ENCODE measurements at regions not wholly inside any gene's neighbourhood (a gene's known extent, or its start where the extent isn't known, plus 50 kb on each side); places are given as distances from the start of the nearest gene placed in this dataset.

GRCh38 chr14:56720703-56721460 lies 89.4 kb downstream of the OTX2 start:
- Histone ChIP-seq H2AFZ (ENCODE audit: insufficient read depth, low read depth, low read length, poor library complexity, severe bottlenecking) (no peak overlapping the region), H3K79me2 (ENCODE audit: insufficient read depth, low read length) (no peaks in the 10 kb centered on the region), H3K4me3 (replicated peaks in 1 of 3; ENCODE audit: low read depth in 2 of 3, low read length in 3 of 3) (no peak overlapping the region), H3K27ac (ENCODE audit: low read depth in 1 of 2, low read length in 2 of 2) (no peak overlapping the region), H3K36me3 (replicated peaks in 1 of 2; ENCODE audit: control insufficient read depth in 1 of 2, insufficient read depth in 2 of 2, low read length in 2 of 2) (no peaks in the 10 kb centered on the region), H3K4me2 (replicated peaks; ENCODE audit: extremely low read depth, low read length, poor library complexity, severe bottlenecking) (no peak overlapping the region), H3K9me3 (replicated peaks in 1 of 2; ENCODE audit: control insufficient read depth in 1 of 2, insufficient read depth in 1 of 2, low read length in 2 of 2) (no peaks in the 10 kb centered on the region), H3K4me1 (ENCODE audit: control insufficient read depth in 1 of 2, insufficient read depth in 2 of 2, low read length in 2 of 2) (no peaks in the 10 kb centered on the region), H3K27me3 (ENCODE audit: control insufficient read depth in 2 of 2, insufficient read depth in 2 of 2, low read length in 2 of 2) (no peaks in the 10 kb centered on the region), H4K20me1 (ENCODE audit: insufficient read depth, low read length) (no peaks in the 10 kb centered on the region), H3K9ac (ENCODE audit: insufficient read depth, low read length, poor library complexity, severe bottlenecking) (no peak overlapping the region)
- Mint-ChIP-seq H3K9me3 (peaks cover 0 to 6% (median 0%) of the 10 kb centered on the region in 7 donors), H3K27me3 (ENCODE audit: low read depth in 3 of 3) (peaks cover 5 to 7% (median 6%) of the 10 kb centered on the region in 3 donors), H3K27ac (no peak overlapping the region), H3K4me3 (no peak overlapping the region), H3K4me1 (no peaks in the 10 kb centered on the region), H3K36me3 (no peaks in the 10 kb centered on the region)
- TF ChIP-seq CTCF (IDR thresholded peaks at IDR 0.05): no peak
- 94% methylated on average over 2 of the region's 4 CpGs for WGBS (ENCODE audit: insufficient coverage)
- intact Hi-C loops (cut with micrococcal nuclease): no loop called here
- no peak for DNase-seq

- Mint-ChIP-seq H3K4me1 (no peaks in the 10 kb centered on the region), H3K27me3 (ENCODE audit: low read depth in 3 of 3) (peaks cover 1 to 7% (median 5%) of the 10 kb centered on the region in 3 donors), H3K36me3 (no peaks in the 10 kb centered on the region), H3K4me3 (no peak overlapping the region), H3K27ac (no peak overlapping the region), H3K9me3 (peaks cover 0 to 3% (median 0%) of the 10 kb centered on the region in 7 donors)
- no peaks in the 10 kb centered on the region for H4K20me1 ChIP-seq (ENCODE audit: insufficient read depth, low read length)
- no peak overlapping the region for H3K27ac ChIP-seq (ENCODE audit: low read depth in 1 of 2, low read length in 2 of 2)
- intact Hi-C loops (cut with micrococcal nuclease): no loop called here
- no peak overlapping the region for H2AFZ ChIP-seq (ENCODE audit: insufficient read depth, low read depth, low read length, poor library complexity, severe bottlenecking)
- no peak overlapping the region for H3K4me3 ChIP-seq (replicated peaks in 1 of 3; ENCODE audit: low read depth in 2 of 3, low read length in 3 of 3)
- H3K9me3 ChIP-seq (replicated peaks in 1 of 2; ENCODE audit: control insufficient read depth in 1 of 2, insufficient read depth in 1 of 2, low read length in 2 of 2): no peaks in the 10 kb centered on the region
- H3K9ac ChIP-seq (ENCODE audit: insufficient read depth, low read length, poor library complexity, severe bottlenecking): no peak overlapping the region
- no peak for TF ChIP-seq CTCF (IDR thresholded peaks at IDR 0.05)
- H3K4me1 ChIP-seq (ENCODE audit: control insufficient read depth in 1 of 2, insufficient read depth in 2 of 2, low read length in 2 of 2): no peaks in the 10 kb centered on the region
- no peaks in the 10 kb centered on the region for H3K79me2 ChIP-seq (ENCODE audit: insufficient read depth, low read length)
- no peaks in the 10 kb centered on the region for H3K27me3 ChIP-seq (ENCODE audit: control insufficient read depth in 2 of 2, insufficient read depth in 2 of 2, low read length in 2 of 2)
- no peaks in the 10 kb centered on the region for H3K36me3 ChIP-seq (replicated peaks in 1 of 2; ENCODE audit: control insufficient read depth in 1 of 2, insufficient read depth in 2 of 2, low read length in 2 of 2)
- H3K4me2 ChIP-seq (replicated peaks; ENCODE audit: extremely low read depth, low read length, poor library complexity, severe bottlenecking): no peak overlapping the region
- no peak for DNase-seq
Observed at GRCh38 chr14:56718312-56718711, 92.0 kb downstream of the OTX2 start.
